Ovary (tissue), 3 donors: ENCODE measurements at regions not wholly inside any gene's neighbourhood (a gene's known extent, or its start where the extent isn't known, plus 50 kb on each side); places are given as distances from the start of the nearest gene placed in this dataset.

Source experiments
- CTCF ChIP-seq, 3 donors: fragments of 450-650 bp in 2 of 3; fragments of 200-600 bp in 1 of 3; IDR thresholded peaks; one replicate each; pipeline versions ENCODE4 v1.5.1 to v1.8.0; 2016 to 2022; ENCODE audit warnings: antibody characterized with exemption in 3 of 3, mild to moderate bottlenecking in 1 of 3
- EP300 ChIP-seq: sonication (generic); formaldehyde crosslinking; IDR thresholded peaks from one replicate; pipeline ENCODE4 v1.6.1; 2017; ENCODE audit warnings: antibody characterized with exemption
- POLR2A ChIP-seq: fragments of 450-650 bp; IDR thresholded peaks from one replicate; pipeline ENCODE4 v1.6.1; 2017; ENCODE audit warnings: antibody characterized with exemption, mild to moderate bottlenecking, moderate library complexity
- donor health status: DM: no; HTN: no; CAD: no.

- TF ChIP-seq CTCF (IDR thresholded peaks at IDR 0.05): no peak
- no peak for TF ChIP-seq POLR2A
- no peak for TF ChIP-seq EP300
Measured at GRCh38 chr5:123264394-123264793, 158.8 kb downstream of the CEP120 start.
